GM18909 (cell line): ENCODE measurements at regions not wholly inside any gene's neighbourhood (a gene's known extent, or its start where the extent isn't known, plus 50 kb on each side); places are given as distances from the start of the nearest gene placed in this dataset.

Source experiments
- ATAC-seq: cut with Tn5 transposase; IDR thresholded peaks from one replicate; pipeline ENCODE4 v1.9.1; 2021; ENCODE audit warnings: mild to moderate bottlenecking; ENCODE audit not compliant: unreplicated experiment, poor library complexity

DNA sequence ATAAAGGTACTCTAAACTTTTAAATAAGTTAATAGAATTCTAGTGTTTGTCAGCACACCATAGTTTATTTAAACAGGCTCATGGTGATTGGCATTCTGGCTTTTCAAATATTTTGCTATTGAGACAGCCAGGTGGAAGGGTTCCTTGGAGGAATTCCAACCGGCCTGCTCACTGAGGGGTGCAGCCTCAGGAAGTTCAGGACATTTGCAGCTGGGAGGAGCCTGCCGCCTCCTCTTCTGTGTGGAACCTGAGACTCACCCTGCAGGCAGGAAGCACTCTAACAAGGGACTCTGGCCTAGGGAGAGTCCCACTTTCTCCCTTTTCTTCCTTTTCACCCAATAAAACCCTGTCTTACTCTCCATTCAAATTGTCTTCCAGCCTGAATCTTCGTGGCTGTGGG, 1328.0 kb downstream of the FSTL5 start:
- no peak for ATAC-seq

- no peak for ATAC-seq
Observed at GRCh38 chr4:160836431-160836830, 1327.4 kb downstream of the FSTL5 start.

- ATAC-seq, result no peak
Observed at GRCh38 chr4:160846121-160846520, 1317.7 kb downstream of the FSTL5 start.

GRCh38 chr4:160847228-160847627, 1316.6 kb downstream of the FSTL5 start:
- no peak for ATAC-seq

DNA sequence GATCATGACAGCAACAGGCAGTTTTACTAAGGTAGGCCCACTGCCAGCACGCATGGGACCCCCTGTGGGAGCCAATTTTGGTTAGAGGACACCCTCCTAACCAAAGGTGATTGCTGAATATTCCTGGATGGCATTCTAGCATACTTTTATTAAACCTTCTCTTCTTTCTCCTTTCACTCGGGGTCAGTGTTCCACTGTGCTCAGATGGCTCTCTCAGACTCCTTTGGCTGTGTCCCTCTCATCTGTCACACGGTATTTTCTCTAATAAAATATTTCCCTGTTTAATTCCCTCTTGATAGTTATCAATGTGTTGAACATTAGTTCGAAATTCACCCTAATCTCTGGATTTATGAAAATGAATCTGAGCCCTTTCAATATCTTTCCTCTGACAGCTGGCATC, 1315.3 kb downstream of the FSTL5 start:
- ATAC-seq, result no peak

DNA sequence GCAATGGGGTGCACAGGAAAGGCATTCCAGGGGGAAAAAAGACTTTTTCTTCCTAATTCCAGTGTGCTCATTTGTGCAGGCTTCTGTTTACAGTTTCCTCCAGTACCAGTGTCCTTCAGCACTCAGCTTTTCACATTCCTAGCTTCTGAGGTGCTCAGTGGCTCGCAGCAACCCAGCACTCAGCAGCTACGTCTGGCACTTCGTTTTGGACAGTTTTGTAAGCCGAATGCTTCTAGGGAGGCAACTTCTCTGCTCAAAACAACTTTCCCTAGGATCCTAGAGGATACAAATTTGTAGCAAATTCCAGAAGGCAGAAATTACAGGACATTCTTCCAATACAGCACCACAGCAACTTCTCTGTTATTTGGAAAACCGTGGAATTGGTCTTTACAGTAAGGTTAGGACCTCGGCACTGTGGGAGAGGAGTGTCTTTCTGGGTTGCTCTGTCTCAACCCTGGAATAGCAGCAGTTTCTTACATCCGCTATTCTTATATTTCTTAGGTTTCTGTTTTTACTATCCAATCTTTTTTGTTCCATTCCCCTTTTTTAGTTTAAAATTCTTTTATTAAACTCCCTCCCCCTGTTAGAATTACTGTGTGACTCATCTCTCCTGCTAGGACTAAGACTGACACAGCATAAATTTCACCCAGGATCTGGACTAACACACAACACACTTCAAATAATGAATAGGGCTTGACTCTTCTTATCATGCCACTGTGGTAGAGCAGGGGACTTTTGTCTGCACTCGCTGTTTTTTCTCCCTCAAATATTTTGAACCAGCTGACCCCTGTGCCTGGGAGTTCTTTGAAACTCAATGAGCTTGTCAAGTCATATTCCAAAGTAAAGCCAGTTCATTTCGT, 1314.7 kb downstream of the FSTL5 start:
- ATAC-seq, result no peak

GRCh38 chr4:160864253-160864652, 1299.5 kb downstream of the FSTL5 start:
- ATAC-seq, result no peak

- ATAC-seq, result no peak
Observed at GRCh38 chr4:160869899-160870298, 1293.9 kb downstream of the FSTL5 start.

GRCh38 chr4:160872491-160872890, 1291.3 kb downstream of the FSTL5 start:
- no peak for ATAC-seq

DNA sequence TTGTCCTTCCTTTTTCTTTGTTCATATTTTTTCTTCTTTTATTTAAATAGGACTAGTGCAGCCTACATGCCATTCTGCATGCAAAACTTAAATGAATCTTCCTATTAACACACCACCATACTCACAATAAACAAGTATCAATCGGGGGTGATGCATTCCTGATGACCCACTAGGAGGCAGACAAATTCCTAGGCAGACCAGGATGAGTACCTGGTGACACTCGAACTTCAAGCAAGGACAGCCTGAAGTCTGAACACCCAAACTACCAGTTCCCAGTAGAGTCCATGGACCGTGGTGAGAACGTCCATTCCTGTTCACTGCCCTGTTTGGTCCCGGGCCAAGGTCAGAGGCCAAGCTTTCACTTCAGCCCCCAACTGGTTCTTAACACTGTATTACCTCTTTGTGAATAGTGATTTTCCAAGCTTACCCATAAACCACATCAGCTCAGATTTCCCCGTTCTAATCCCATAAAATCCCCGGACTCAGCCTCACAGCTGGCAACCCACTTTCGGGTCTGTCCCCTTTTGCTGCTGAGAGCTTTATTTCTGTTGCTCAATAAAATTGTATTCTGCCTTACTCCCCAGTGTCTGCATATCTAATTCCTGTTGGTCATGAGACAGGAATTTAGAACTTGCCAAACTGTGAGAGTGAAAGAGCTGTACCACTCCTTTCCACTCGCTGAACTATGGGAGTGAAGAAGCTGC, 1286.6 kb downstream of the FSTL5 start:
- no peak for ATAC-seq

GRCh38 chr4:160880180-160880579, 1283.6 kb downstream of the FSTL5 start:
- ATAC-seq, result no peak

DNA sequence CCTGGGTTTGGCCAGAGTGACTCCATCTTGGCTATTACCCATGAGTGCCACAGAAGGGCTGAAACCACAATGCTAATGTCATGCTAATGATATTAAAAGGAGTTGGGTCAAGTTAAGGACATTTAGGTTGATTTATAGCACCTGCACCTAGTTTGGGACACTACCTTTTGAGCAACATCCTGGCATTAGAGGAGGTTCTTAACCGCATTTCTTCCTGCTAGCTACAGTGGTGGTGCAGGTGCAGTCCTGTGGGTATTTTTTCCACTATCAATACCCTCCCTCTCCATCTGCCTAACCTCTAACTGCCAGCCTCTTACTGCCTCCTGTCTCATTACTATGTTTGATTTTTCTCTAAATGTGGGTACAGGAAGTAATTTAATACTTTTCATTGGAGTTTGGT, 1276.1 kb downstream of the FSTL5 start:
- no peak for ATAC-seq

DNA sequence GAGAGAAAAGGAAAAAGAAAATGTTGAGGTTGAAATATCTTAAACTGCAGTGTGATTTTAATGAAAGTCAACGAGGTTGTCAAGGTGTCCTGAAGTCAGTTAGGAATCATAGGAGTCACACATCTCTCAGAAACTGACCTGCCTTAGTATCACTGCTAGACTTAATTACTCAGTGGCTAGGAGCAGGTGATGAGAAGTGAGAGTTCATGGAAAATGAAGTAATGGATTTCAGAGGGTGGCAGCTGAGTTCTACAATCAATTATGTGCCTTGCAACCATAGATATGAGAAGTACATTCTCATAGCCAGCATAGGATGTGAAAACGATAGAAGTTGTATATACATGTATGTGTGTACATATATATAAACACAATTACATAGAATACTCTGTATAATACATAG, 1269.7 kb downstream of the FSTL5 start:
- ATAC-seq, result no peak

GRCh38 chr4:160894809-160895208, 1269.0 kb downstream of the FSTL5 start:
- no peak for ATAC-seq

- ATAC-seq, result no peak
Observed at GRCh38 chr4:160927311-160927710, 1236.5 kb downstream of the FSTL5 start.

DNA sequence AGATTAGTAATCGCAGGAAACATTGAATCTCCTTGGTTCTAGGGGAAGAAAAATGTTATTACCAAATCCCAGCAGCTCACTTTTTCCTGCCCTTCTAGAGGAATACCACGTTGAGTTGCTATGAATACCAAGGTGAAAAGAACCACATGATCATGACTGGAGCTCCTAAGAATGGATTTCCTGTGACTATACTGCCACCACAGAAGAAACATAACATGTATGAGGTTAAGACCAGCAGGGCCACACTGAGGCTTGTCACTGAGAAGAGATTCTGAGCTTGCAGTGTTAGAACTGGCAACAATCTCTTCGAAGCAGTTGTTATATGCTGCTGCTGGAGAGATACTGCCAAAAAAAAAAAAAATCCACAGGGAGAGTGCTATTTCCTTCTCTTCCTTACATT, 1235.3 kb downstream of the FSTL5 start:
- ATAC-seq, result no peak

GRCh38 chr4:160947653-160948052, 1216.1 kb downstream of the FSTL5 start:
- no peak for ATAC-seq

GRCh38 chr4:160956875-160957274, 1206.9 kb downstream of the FSTL5 start:
- no peak for ATAC-seq

DNA sequence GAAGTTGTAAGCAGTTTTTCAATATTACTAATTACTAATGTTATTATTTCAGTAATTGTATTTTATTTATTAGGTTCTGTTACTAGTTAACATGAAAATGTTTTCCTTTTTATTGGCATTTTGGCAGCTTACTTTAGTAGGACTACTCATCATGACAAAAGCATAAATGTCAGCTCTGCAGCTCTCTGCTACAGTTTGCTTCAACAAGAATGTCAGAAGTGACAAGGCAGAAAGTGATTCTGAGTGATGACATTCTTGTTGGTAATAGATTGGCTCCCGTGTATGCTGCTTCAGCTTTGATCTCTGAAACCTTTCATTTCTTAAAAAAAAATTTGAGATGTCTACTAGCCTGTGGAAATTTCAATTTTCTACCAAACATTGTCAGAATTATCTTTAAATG, 1193.9 kb downstream of the FSTL5 start:
- no peak for ATAC-seq

DNA sequence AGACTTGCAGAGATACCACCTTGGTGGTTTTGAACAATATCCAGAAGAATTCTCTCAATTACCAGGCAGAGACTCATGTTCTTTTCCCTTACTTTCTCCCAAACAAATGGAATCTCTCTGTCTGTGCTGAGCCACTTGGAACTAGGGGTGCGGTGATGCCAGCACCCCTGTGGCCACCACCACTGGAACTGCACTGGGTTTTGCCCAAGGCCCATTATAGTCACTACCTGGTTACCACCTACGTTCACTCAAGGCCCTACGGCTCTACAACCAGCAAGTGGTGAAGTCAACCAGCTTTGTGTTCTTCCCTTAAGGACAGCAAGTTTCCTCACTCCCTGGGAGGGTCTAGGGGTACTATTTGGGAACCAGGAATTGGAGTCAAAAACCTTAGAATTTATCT, 1183.7 kb downstream of the FSTL5 start:
- no peak for ATAC-seq

GRCh38 chr4:160981083-160981482, 1182.7 kb downstream of the FSTL5 start:
- no peak for ATAC-seq

DNA sequence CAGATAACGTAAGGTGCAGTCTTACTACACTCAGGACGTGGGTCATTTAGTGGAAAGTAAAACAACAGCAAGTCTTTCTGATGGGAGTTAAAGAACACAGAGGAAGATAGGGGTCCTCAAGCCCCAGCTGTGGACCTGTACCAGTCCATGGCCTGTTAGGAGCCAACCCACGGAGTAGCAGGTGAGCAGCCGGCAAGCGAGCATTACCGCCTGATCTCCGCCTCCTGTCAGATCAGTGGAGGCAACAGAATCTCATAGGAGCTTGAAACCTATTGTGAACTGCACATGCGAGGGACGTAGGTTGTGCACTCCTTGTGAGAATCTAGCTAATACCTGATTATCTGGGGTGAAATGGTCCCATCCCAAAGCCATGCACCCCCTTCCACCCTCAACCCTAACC, 1180.8 kb downstream of the FSTL5 start:
- no peak for ATAC-seq
